ENCODE measurements at regions not wholly inside any gene's neighbourhood (a gene's known extent, or its start where the extent isn't known, plus 50 kb on each side); places are given as distances from the start of the nearest gene placed in this dataset.

- DNase-seq (ENCODE audit: low read depth), result no peak
- no peak for TF ChIP-seq CTCF (IDR thresholded peaks at IDR 0.05; ENCODE audit: low read length, missing control alignments)
- no peak overlapping the region for H3K4me3 ChIP-seq (replicated peaks; ENCODE audit: low read depth, low read length)
Measured at GRCh38 chr5:96329886-96330529, 103.0 kb downstream of the PCSK1 start.

- H3K4me3 ChIP-seq (replicated peaks; ENCODE audit: low read depth, low read length), result no peak overlapping the region
- TF ChIP-seq CTCF (IDR thresholded peaks at IDR 0.05; ENCODE audit: low read length, missing control alignments), result no peak
- DNase-seq (ENCODE audit: low read depth), result no peak
Measured at GRCh38 chr5:96329289-96329688, 103.8 kb downstream of the PCSK1 start.

GRCh38 chr5:96327722-96328121, 105.3 kb downstream of the PCSK1 start:
- H3K4me3 ChIP-seq (replicated peaks; ENCODE audit: low read depth, low read length), result no peak overlapping the region
- no peak for TF ChIP-seq CTCF (IDR thresholded peaks at IDR 0.05; ENCODE audit: low read length, missing control alignments)
- DNase-seq (ENCODE audit: low read depth), result no peak

GRCh38 chr5:96326902-96327301, 106.1 kb downstream of the PCSK1 start:
- no peak for DNase-seq (ENCODE audit: low read depth)
- no peak for TF ChIP-seq CTCF (IDR thresholded peaks at IDR 0.05; ENCODE audit: low read length, missing control alignments)
- no peak overlapping the region for H3K4me3 ChIP-seq (replicated peaks; ENCODE audit: low read depth, low read length)

- DNase-seq (ENCODE audit: low read depth), result peak; percentile 82
- TF ChIP-seq CTCF (IDR thresholded peaks at IDR 0.05; ENCODE audit: low read length, missing control alignments), result no peak
- no peak overlapping the region for H3K4me3 ChIP-seq (replicated peaks; ENCODE audit: low read depth, low read length)
Measured at GRCh38 chr5:96324708-96325107, 108.3 kb downstream of the PCSK1 start.

- DNase-seq (ENCODE audit: low read depth), result no peak
- no peak for TF ChIP-seq CTCF (IDR thresholded peaks at IDR 0.05; ENCODE audit: low read length, missing control alignments)
Measured at GRCh38 chr5:96322865-96323264, 110.2 kb downstream of the PCSK1 start.

GRCh38 chr5:96322217-96322616, 110.8 kb downstream of the PCSK1 start:
- H3K4me3 ChIP-seq (replicated peaks; ENCODE audit: low read depth, low read length), result no peak overlapping the region
- no peak for DNase-seq (ENCODE audit: low read depth)
- no peak for TF ChIP-seq CTCF (IDR thresholded peaks at IDR 0.05; ENCODE audit: low read length, missing control alignments)

More at GRCh38 chr5:96322865-96323264, 110.2 kb downstream of the PCSK1 start:
- no peak overlapping the region for H3K4me3 ChIP-seq (replicated peaks; ENCODE audit: low read depth, low read length)

Data from fibroblast of pulmonary artery (primary cell).